Lung (tissue), 9 donors: ENCODE measurements at regions not wholly inside any gene's neighbourhood (a gene's known extent, or its start where the extent isn't known, plus 50 kb on each side); places are given as distances from the start of the nearest gene placed in this dataset.
"Not testable (repeated sequence)": the region's sequence is repeated elsewhere in the genome, so short reads cannot be mapped to it uniquely, and the experiment has no call there.

Experiments used
- ATAC-seq: fragments of 200-7000 bp; cut with Tn5 transposase; one replicate; pipeline ENCODE4 v1.9.1; 2020; ENCODE audit warnings: moderate number of reproducible peaks; ENCODE audit not compliant: insufficient read depth, low FRiP score
- DNase-seq, 3 donors: peaks; one replicate each; pipeline ENCODE4 v3.0.0-alpha.2; 2013 to 2017
- H3K27ac ChIP-seq, 2 donors: one replicate each; pipeline ENCODE4 v1.5.1; 2013; ENCODE audit warnings: mild to moderate bottlenecking in 2 of 2, moderate library complexity in 2 of 2, control low read depth in 1 of 2, inconsistent platforms in 1 of 2, low read depth in 1 of 2, low read length in 1 of 2
- H3K27me3 ChIP-seq, 3 donors: one replicate each; pipeline ENCODE4 v1.5.1; 2013; ENCODE audit warnings: low read length in 2 of 3; ENCODE audit not compliant: control insufficient read depth in 3 of 3, insufficient read depth in 3 of 3
- H3K36me3 ChIP-seq, 4 donors: one replicate each; pipeline ENCODE4 v1.5.1; 2013; ENCODE audit warnings: low read length in 4 of 4, mild to moderate bottlenecking in 1 of 4, moderate library complexity in 1 of 4; ENCODE audit not compliant: control insufficient read depth in 4 of 4, insufficient read depth in 4 of 4
- H3K4me1 ChIP-seq, 5 donors: one replicate each; pipeline ENCODE4 v1.5.1; 2013; ENCODE audit warnings: low read length in 5 of 5, mild to moderate bottlenecking in 2 of 5, moderate library complexity in 1 of 5; ENCODE audit not compliant: control insufficient read depth in 5 of 5, insufficient read depth in 5 of 5
- H3K4me3 ChIP-seq: one replicate; pipeline ENCODE4 v1.5.1; 2013; ENCODE audit warnings: mild to moderate bottlenecking, control low read depth, moderate library complexity
- H3K9ac ChIP-seq, 2 donors: one replicate each; pipeline ENCODE4 v1.5.1; 2013; ENCODE audit warnings: low read length in 2 of 2, control low read depth in 1 of 2; ENCODE audit not compliant: insufficient read depth in 1 of 2
- H3K9me3 ChIP-seq, 4 donors: one replicate each; pipeline ENCODE4 v1.5.1; 2013; ENCODE audit warnings: low read length in 3 of 4, mild to moderate bottlenecking in 1 of 4, moderate library complexity in 1 of 4; ENCODE audit not compliant: control insufficient read depth in 4 of 4, insufficient read depth in 3 of 4
- WGBS, 2 donors: extraction: QIAGEN DNeasy Blood & Tissue Kit; methylation state at CpG; one replicate each; pipeline ENCODE4 v1.1.7; 2013; 5-methylcytosine and 5-hydroxymethylcytosine counted together
- donor health status: Bipolar disorder and iron deficiency.
- donor health status: healthy.
- donor health status: DM: yes; HTN: yes; CAD: no.

DNA sequence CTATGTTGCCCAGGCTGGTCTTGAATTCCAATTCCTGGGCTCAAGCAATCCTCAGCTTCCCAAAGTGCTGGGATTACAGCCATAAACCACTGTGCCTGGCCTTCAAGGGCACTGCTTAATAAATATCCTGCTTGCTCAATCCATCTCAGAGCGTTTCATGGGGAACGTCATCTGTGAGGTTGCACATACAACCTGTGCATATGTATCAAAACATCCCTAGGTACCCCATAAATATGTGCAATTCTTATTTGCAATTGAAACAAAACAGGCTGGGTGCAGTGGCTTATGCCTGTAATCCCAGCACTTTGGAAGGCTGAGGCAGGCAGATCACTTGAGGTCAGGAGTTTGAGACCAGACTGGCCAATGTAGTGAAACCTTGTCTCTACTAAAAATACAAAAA, 133.8 kb upstream of the TRIM73 start:
- not testable (repeated sequence) for H3K9me3 ChIP-seq, H3K27me3 ChIP-seq, H3K4me3 ChIP-seq, H3K9ac ChIP-seq, ATAC-seq, H3K36me3 ChIP-seq, DNase-seq, H3K4me1 ChIP-seq, H3K27ac ChIP-seq
- WGBS, 2 donors, result no CpG with 5 or more reads among the region's 2 CpGs

DNA sequence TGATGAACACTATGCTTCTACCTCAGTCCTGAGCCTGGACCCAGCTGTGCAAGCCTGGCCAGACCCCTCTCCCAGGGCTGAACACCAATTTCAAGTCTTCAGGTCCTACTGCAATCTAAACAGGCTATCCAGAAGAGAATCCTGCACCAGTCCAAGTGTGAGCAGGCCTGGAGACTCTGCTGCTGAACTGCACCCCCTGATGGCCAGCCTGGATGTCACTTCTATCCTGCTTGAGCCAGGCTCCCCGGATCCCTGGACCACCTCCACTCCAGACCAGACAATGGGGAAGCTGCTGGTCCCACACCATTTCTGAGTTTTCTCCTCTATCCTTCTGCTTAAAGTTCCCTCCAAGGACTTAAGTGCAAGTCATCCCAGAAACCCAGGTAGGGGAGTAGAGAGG, 127.3 kb upstream of the TRIM73 start:
- H3K27ac ChIP-seq, DNase-seq, H3K36me3 ChIP-seq, H3K9ac ChIP-seq, H3K27me3 ChIP-seq, H3K4me1 ChIP-seq, H3K9me3 ChIP-seq, H3K4me3 ChIP-seq, ATAC-seq: not testable (repeated sequence)
- WGBS, 2 donors, result no CpG with 5 or more reads among the region's 1 CpG

DNA sequence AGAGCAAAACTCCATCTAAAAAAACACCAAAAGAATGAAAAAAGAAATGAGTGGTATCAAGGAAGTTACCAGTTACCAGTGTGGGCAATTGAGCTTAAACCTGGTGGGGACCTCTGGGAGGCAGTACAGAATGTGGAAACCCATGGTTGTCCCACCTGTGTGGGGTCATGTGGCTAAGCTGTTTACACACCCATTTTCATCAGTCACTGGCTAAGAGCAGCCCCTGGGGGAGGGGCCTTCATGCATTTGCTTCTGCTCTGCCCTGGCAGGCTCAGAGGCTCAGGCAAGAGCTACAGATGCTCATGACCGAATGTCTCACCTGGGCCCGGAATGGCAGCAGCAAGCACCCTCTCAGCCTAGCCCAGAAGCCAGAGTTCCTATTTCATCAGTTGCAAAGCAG, 126.3 kb upstream of the TRIM73 start:
- not testable (repeated sequence) for DNase-seq, H3K4me3 ChIP-seq, H3K27me3 ChIP-seq, H3K27ac ChIP-seq, H3K9ac ChIP-seq, H3K9me3 ChIP-seq, H3K36me3 ChIP-seq, H3K4me1 ChIP-seq, ATAC-seq
- WGBS, 2 donors, result no CpG with 5 or more reads among the region's 2 CpGs

DNA sequence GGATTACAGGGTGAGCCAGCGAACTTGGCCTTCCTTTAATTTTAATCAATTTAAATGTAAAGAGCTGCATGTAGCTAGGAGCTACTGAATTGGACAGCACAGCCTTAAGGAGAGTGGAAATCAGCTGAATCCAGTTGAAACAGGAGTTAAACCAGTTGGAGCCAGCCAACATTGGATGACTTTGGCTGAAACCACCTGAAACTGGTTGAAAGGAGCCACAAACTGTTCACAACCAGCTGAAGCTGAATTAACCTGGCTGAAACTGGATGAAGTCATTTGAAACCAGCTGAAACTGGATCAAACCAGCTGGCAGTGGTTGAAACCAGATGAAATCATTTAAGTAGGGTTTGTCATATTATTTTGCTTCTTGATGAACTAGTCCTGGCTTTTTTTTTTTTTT, 121.3 kb upstream of the TRIM73 start:
- H3K4me3 ChIP-seq, DNase-seq, H3K36me3 ChIP-seq, ATAC-seq, H3K9ac ChIP-seq, H3K4me1 ChIP-seq, H3K27me3 ChIP-seq, H3K9me3 ChIP-seq, H3K27ac ChIP-seq: not testable (repeated sequence)
- no CpG with 5 or more reads among the region's 1 CpG for whole genome bisulfite sequencing, 2 donors
